Loucy (cell line): ENCODE measurements at regions not wholly inside any gene's neighbourhood (a gene's known extent, or its start where the extent isn't known, plus 50 kb on each side); places are given as distances from the start of the nearest gene placed in this dataset.

Source experiments
- H2AFZ ChIP-seq: fragments of 200-600 bp; sonication (generic); 2 replicates; pipeline ENCODE4 v1.6.0; 2016; ENCODE audit warnings: antibody characterized with exemption, mild to moderate bottlenecking, low read length, moderate library complexity
- H3F3A ChIP-seq: fragments of 200-600 bp; 2 replicates; pipeline ENCODE4 v1.6.0; 2016; ENCODE audit warnings: antibody characterized with exemption, low read depth, mild to moderate bottlenecking
- H3K27me3 ChIP-seq: fragments of 200-600 bp; sonication (generic); 2 replicates; pipeline ENCODE4 v1.6.1; 2014; ENCODE audit warnings: low read length, mild to moderate bottlenecking; ENCODE audit not compliant: insufficient read depth, poor library complexity, severe bottlenecking
- H3K36me3 ChIP-seq: fragments of 200-600 bp; sonication (generic); 2 replicates; pipeline ENCODE4 v1.6.1; 2016; ENCODE audit warnings: low read length; ENCODE audit not compliant: insufficient read depth
- H3K4me1 ChIP-seq: fragments of 200-600 bp; sonication (generic); 2 replicates; pipeline ENCODE4 v1.5.1; 2014; ENCODE audit warnings: low read length, mild to moderate bottlenecking; ENCODE audit not compliant: insufficient read depth, poor library complexity, severe bottlenecking
- H3K4me2 ChIP-seq: fragments of 200-600 bp; sonication (generic); 2 replicates; pipeline ENCODE4 v1.6.0; 2014; ENCODE audit warnings: antibody characterized with exemption, low read length, low read depth, mild to moderate bottlenecking; ENCODE audit not compliant: poor library complexity, severe bottlenecking
- H3K4me3 ChIP-seq: fragments of 200-600 bp; sonication (generic); 2 replicates; pipeline ENCODE4 v1.5.1; 2014; ENCODE audit warnings: low read length, mild to moderate bottlenecking, mixed read lengths; ENCODE audit not compliant: poor library complexity, severe bottlenecking
- H3K79me2 ChIP-seq: fragments of 200-600 bp; sonication (generic); 2 replicates; pipeline ENCODE4 v1.6.1; 2014; ENCODE audit warnings: low read length; ENCODE audit not compliant: insufficient read depth
- H3K9ac ChIP-seq: fragments of 200-600 bp; sonication (generic); 2 replicates; pipeline ENCODE4 v1.6.0; 2014; ENCODE audit warnings: mild to moderate bottlenecking, low read depth, low read length, moderate library complexity; ENCODE audit not compliant: poor library complexity, severe bottlenecking
- H3K9me2 ChIP-seq: fragments of 200-600 bp; sonication (generic); replicated peaks from 2 replicates; pipeline ENCODE4 v1.6.1; 2016; ENCODE audit warnings: low read depth, low read length, mixed read lengths
- H3K9me3 ChIP-seq: fragments of 200-600 bp; sonication (generic); 2 replicates; pipeline ENCODE4 v1.6.1; 2014; ENCODE audit warnings: mild to moderate bottlenecking, antibody characterized with exemption, low read length, low read depth; ENCODE audit not compliant: insufficient read depth
- H4K20me1 ChIP-seq: fragments of 200-600 bp; sonication (generic); 2 replicates; pipeline ENCODE4 v1.6.0; 2014; ENCODE audit warnings: antibody characterized with exemption, low read length, mild to moderate bottlenecking; ENCODE audit not compliant: insufficient read depth, poor library complexity, severe bottlenecking
- EZH2phosphoT487 ChIP-seq: fragments of 200-600 bp; IDR thresholded peaks from 2 replicates; pipeline ENCODE4 v1.6.1; 2018; ENCODE audit warnings: antibody characterized with exemption, mild to moderate bottlenecking, moderate library complexity, borderline replicate concordance
- TF ChIP-seq, protein P1 (sequence below): fragments of 200-600 bp; sonication (generic); conservative IDR thresholded peaks from 2 replicates; pipeline ENCODE4 v1.5.1; 2014; ENCODE audit warnings: mild to moderate bottlenecking, antibody characterized with exemption, low read length

DNA sequence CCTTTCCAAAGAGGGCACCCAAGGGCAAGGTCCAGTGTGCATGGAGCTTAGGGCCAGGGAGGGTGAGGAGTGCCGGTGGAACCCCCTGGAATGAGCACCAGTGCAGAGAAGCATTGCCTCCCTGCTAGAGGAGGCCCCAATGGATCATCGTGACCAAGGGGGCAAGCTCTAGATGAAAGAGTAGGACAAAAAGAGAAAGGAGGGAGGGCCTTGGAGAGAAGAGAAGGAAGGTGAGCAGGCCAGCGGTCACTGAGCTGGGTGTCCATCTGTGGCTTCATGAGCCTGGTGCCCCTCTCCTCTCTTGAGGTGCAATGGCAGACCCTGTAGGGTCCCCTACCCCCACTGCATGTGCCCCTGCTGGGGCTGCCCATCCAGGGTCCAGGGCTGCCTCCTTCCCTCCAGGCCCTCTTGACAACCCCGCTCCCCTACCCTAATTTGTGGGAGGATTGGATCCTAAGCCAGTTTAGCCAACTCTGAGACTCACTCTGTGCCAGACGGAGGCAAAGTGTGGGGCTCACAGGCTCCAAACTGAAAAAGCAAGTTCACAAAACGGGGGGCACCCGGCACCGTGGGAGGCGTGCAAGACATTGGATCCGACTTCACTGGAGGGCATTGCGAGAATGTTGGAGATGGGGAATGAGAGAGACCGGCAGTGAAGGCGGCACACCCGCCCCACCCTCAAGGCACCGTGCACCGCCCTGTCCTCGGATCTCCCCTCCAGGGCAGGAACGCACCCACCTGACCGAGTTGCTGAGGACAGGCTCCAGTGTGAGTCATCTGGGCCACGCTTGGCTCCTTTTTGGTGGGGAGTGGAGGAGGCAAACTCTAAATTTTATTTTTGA, 207.5 kb downstream of the KIF26A start:
- H3K4me1 ChIP-seq = no peaks in the 10 kb centered on the region
- H2AFZ ChIP-seq = no peak overlapping the region

DNA sequence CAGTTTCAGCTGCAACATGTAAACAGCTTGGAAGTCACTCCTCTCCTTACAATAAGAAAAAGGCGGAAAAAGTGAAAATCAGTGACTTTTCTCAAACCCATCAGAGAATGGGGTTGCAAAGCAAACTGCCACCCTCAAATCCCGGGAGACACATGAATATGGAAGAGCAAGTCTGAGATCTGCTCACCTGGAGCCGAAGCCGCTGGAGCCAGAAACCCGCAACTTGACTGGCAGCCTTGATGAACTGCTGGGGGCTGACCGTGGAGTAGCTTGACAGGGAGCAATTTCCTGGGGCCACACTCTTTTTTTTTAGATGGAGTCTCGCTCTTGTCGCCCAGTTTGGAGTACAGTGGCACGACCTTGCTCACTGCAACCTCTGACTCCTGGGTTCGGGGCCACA, 208.2 kb downstream of the KIF26A start:
- TF ChIP-seq EZH2phosphoT487 = no peak
- TF ChIP-seq, protein P1, sequence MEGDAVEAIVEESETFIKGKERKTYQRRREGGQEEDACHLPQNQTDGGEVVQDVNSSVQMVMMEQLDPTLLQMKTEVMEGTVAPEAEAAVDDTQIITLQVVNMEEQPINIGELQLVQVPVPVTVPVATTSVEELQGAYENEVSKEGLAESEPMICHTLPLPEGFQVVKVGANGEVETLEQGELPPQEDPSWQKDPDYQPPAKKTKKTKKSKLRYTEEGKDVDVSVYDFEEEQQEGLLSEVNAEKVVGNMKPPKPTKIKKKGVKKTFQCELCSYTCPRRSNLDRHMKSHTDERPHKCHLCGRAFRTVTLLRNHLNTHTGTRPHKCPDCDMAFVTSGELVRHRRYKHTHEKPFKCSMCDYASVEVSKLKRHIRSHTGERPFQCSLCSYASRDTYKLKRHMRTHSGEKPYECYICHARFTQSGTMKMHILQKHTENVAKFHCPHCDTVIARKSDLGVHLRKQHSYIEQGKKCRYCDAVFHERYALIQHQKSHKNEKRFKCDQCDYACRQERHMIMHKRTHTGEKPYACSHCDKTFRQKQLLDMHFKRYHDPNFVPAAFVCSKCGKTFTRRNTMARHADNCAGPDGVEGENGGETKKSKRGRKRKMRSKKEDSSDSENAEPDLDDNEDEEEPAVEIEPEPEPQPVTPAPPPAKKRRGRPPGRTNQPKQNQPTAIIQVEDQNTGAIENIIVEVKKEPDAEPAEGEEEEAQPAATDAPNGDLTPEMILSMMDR = no peak
- no peaks in the 10 kb centered on the region for H3F3A ChIP-seq
- no peaks in the 10 kb centered on the region for H3K27me3 ChIP-seq
- no peak overlapping the region for H2AFZ ChIP-seq
- H3K9me2 ChIP-seq = no peaks in the 10 kb centered on the region
- H3K36me3 ChIP-seq = no peaks in the 10 kb centered on the region
- H3K9ac ChIP-seq = no peak overlapping the region
- no peak overlapping the region for H3K4me3 ChIP-seq
- H3K4me1 ChIP-seq = no peaks in the 10 kb centered on the region
- no peak overlapping the region for H3K4me2 ChIP-seq
- 0 out of 2 replicates have a peak, but pooled peaks cover 6% of the 10 kb centered on the region for H3K9me3 ChIP-seq
- no peaks in the 10 kb centered on the region for H3K79me2 ChIP-seq
- H4K20me1 ChIP-seq = no peaks in the 10 kb centered on the region

More for the DNA sequence above, 207.5 kb downstream of the KIF26A start:
- Histone ChIP-seq H3K79me2 (no peaks in the 10 kb centered on the region), H3K4me2 (no peak overlapping the region), H3K9me2 (no peaks in the 10 kb centered on the region), H4K20me1 (no peaks in the 10 kb centered on the region), H3K4me3 (no peak overlapping the region), H3K9ac (no peak overlapping the region), H3K36me3 (no peaks in the 10 kb centered on the region), H3K9me3 (0 out of 2 replicates have a peak, but pooled peaks cover 6% of the 10 kb centered on the region), H3K27me3 (no peaks in the 10 kb centered on the region), H3F3A (no peaks in the 10 kb centered on the region)
- TF ChIP-seq EZH2phosphoT487 = no peak
- TF ChIP-seq, protein P1 = no peak

DNA sequence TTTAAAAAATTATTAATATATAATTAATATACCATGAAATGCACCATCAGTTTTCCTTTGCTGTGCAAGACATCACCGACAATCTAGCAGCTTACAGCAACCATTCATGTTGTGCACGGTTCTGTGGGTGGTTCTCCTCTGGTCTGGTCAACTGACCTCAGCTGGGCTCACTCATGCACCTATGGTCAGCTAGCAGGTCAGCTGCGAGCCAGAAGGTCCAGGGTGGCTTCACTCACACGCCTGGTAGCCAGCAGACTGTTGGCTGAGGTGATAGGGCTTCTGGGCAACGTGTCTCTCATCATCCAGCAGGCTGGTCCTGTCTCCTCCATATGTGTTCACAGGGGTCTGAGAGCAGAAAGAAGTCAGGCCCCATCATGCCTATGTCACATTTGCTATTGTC, 210.4 kb downstream of the KIF26A start:
- H3K79me2 ChIP-seq = no peaks in the 10 kb centered on the region
- H3K4me2 ChIP-seq = no peak overlapping the region
- H4K20me1 ChIP-seq = no peaks in the 10 kb centered on the region
- no peaks in the 10 kb centered on the region for H3K4me1 ChIP-seq
- TF ChIP-seq EZH2phosphoT487 = no peak
- TF ChIP-seq, protein P1 = no peak
- H3K9me2 ChIP-seq = no peaks in the 10 kb centered on the region
- peaks cover 6% of the 10 kb centered on the region; the same call in 1 of the 2 replicates for H3K9me3 ChIP-seq
- no peaks in the 10 kb centered on the region for H3F3A ChIP-seq
- H3K36me3 ChIP-seq = no peaks in the 10 kb centered on the region
- H3K4me3 ChIP-seq = no peak overlapping the region
- no peaks in the 10 kb centered on the region for H3K27me3 ChIP-seq
- no peak overlapping the region for H3K9ac ChIP-seq
- no peak overlapping the region for H2AFZ ChIP-seq
